HCT116 (cell line): ENCODE measurements at regions not wholly inside any gene's neighbourhood (a gene's known extent, or its start where the extent isn't known, plus 50 kb on each side); places are given as distances from the start of the nearest gene placed in this dataset.

Experiments
- ATAC-seq: fragments of 200-7000 bp; cut with Tn5 transposase; 2 replicates; pipeline ENCODE4 v1.9.1; 2020; ENCODE audit warnings: mild to moderate bottlenecking, moderate library complexity
- BruUV-seq: library from RNA; stranded (reverse); fragments of 400-500 nt; replicated peaks from 2 replicates; lab custom pipeline; 2021; lab: Mats Ljungman, UMichigan
- CTCF ChIA-PET: fragments of 300-600 bp; sonication (Branson Sonifier 250); formaldehyde crosslinking; loops from one replicate; lab custom pipeline; 2021; ENCODE audit warnings: antibody characterized with exemption; lab: Charles Lee
- POLR2A ChIA-PET: fragments of 300-600, 350-600 bp; sonication (Branson Sonifier 250); formaldehyde crosslinking; loops from one replicate; lab custom pipeline; 2021; ENCODE audit warnings: antibody characterized with exemption; lab: Charles Lee
- RAD21 ChIA-PET, 2 experiments: fragments of 300-600 bp; sonication (Branson Sonifier 250); formaldehyde crosslinking; loops; one replicate each; lab custom pipeline; 2023; ENCODE audit warnings: low total read pairs in 2 of 2; ENCODE audit not compliant: uncharacterized antibody in 2 of 2, unreplicated experiment in 2 of 2, low non-redundant PET in 1 of 2; lab: Charles Lee
- DNase-seq: peaks from one replicate; pipeline ENCODE4 v3.0.0-alpha.2; 2010; ENCODE audit warnings: low read depth, low spot score
- H2AFZ ChIP-seq: fragments of 200-600 bp; shearing (Covaris generic), sonication (generic); 2 replicates; pipeline ENCODE4 v1.6.1; 2017; ENCODE audit warnings: low read depth, mixed run types, mixed read lengths, antibody characterized with exemption, low read length; ENCODE audit not compliant: poor library complexity, severe bottlenecking
- H3K27ac ChIP-seq: 2 replicates; pipeline ENCODE4 v1.5.1; 2012; ENCODE audit warnings: low read depth, low read length
- H3K27me3 ChIP-seq: fragments of 200-600 bp; sonication (generic); 2 replicates; pipeline ENCODE4 v1.6.1; 2016; ENCODE audit warnings: mixed run types, low read length, mixed read lengths; ENCODE audit not compliant: insufficient read depth
- H3K36me3 ChIP-seq, 2 experiments: fragments of 200-500 bp in 1 of 2; fragments of 200-600 bp in 1 of 2; sonication (Bioruptor generic) in 1 of 2; sonication (generic) in 1 of 2; 2 replicates each; pipeline versions ENCODE4 v1.5.1 to v1.6.1; 2014 to 2016; ENCODE audit warnings: low read length in 2 of 2, inconsistent platforms in 1 of 2, mixed read lengths in 1 of 2, mixed run types in 1 of 2; ENCODE audit not compliant: insufficient read depth in 2 of 2, control insufficient read depth in 1 of 2
- H3K4me1 ChIP-seq, 2 experiments: fragments of 200-600 bp in 1 of 2; sonication (generic) in 1 of 2; 2 replicates each; pipeline versions ENCODE4 v1.5.1 to v1.6.1; 2012 to 2017; ENCODE audit warnings: low read length in 2 of 2, inconsistent platforms in 1 of 2, mild to moderate bottlenecking in 1 of 2, mixed read lengths in 1 of 2, mixed run types in 1 of 2, moderate library complexity in 1 of 2; ENCODE audit not compliant: insufficient read depth in 2 of 2, control insufficient read depth in 1 of 2
- H3K4me2 ChIP-seq: fragments of 200-600 bp; sonication (generic); 2 replicates; pipeline ENCODE4 v1.6.1; 2017; ENCODE audit warnings: mixed run types, low read length, mixed read lengths
- H3K4me3 ChIP-seq, 2 experiments: fragments of 200-600 bp in 1 of 2; sonication (generic) in 1 of 2; replicated peaks in 1 of 2; 2 replicates each; pipeline ENCODE4 v1.5.1; 2011 to 2016; ENCODE audit warnings: low read length in 2 of 2, control low read depth in 1 of 2, low read depth in 1 of 2, mild to moderate bottlenecking in 1 of 2, mixed read lengths in 1 of 2, mixed run types in 1 of 2
- H3K79me2 ChIP-seq: fragments of 200-600 bp; sonication (generic); 2 replicates; pipeline ENCODE4 v1.6.1; 2017; ENCODE audit warnings: mild to moderate bottlenecking, mixed run types, low read length, moderate library complexity, mixed read lengths; ENCODE audit not compliant: insufficient read depth
- H3K9ac ChIP-seq: fragments of 200-600 bp; sonication (generic); 2 replicates; pipeline ENCODE4 v1.6.1; 2016; ENCODE audit warnings: low read length, mixed read lengths
- H3K9me2 ChIP-seq: fragments of 200-600 bp; sonication (generic), shearing (Covaris generic); 2 replicates; pipeline ENCODE4 v1.6.1; 2017; ENCODE audit warnings: mixed run types, mild to moderate bottlenecking, moderate library complexity; ENCODE audit not compliant: insufficient read depth
- H3K9me3 ChIP-seq, 2 experiments: fragments of 200-500 bp in 1 of 2; fragments of 200-600 bp in 1 of 2; sonication (Bioruptor generic) in 1 of 2; sonication (generic) in 1 of 2; 2 replicates each; pipeline ENCODE4 v1.6.1; 2014 to 2017; ENCODE audit warnings: low read length in 2 of 2, mixed read lengths in 2 of 2, inconsistent platforms in 1 of 2, low read depth in 1 of 2, mild to moderate bottlenecking in 1 of 2, mixed run types in 1 of 2, moderate library complexity in 1 of 2; ENCODE audit not compliant: control insufficient read depth in 1 of 2, insufficient read depth in 1 of 2
- H4K20me1 ChIP-seq: fragments of 200-600 bp; sonication (generic), shearing (Covaris generic); 2 replicates; pipeline ENCODE4 v1.6.1; 2017; ENCODE audit warnings: mixed run types, mild to moderate bottlenecking, moderate library complexity; ENCODE audit not compliant: insufficient read depth
- CEBPB ChIP-seq: IDR thresholded peaks from 2 replicates; pipeline ENCODE4 v1.6.1; 2012; ENCODE audit warnings: low read depth
- CTCF ChIP-seq, 3 experiments: fragments of 200-600 bp in 1 of 3; sonication (generic) in 1 of 3; IDR thresholded peaks in 2 of 3; conservative IDR thresholded peaks in 1 of 3; 2 replicates each; pipeline ENCODE4 v1.5.1; 2012 to 2017; ENCODE audit warnings: low read depth in 2 of 3, low read length in 2 of 3, antibody characterized with exemption in 1 of 3, borderline replicate concordance in 1 of 3, control low read depth in 1 of 3, mild to moderate bottlenecking in 1 of 3, mixed read lengths in 1 of 3, mixed run types in 1 of 3, moderate library complexity in 1 of 3; ENCODE audit not compliant: insufficient read depth in 1 of 3
- EGR1 ChIP-seq: IDR thresholded peaks from 2 replicates; pipeline ENCODE4 v1.6.1; 2012; ENCODE audit warnings: low read depth
- FOSL1 ChIP-seq: IDR thresholded peaks from 2 replicates; pipeline ENCODE4 v1.6.1; 2012; ENCODE audit warnings: low read depth
- POLR2A ChIP-seq: IDR thresholded peaks from 2 replicates; pipeline ENCODE4 v1.7.0; 2011; ENCODE audit warnings: borderline replicate concordance; ENCODE audit not compliant: insufficient read depth, insufficient read length; ENCODE audit errors: extremely low read depth
- SIN3A ChIP-seq: IDR thresholded peaks from 2 replicates; pipeline ENCODE4 v1.6.1; 2012; ENCODE audit warnings: low read depth
- TCF7L2 ChIP-seq: IDR thresholded peaks from 2 replicates; pipeline ENCODE4 v1.7.0; 2011; ENCODE audit warnings: borderline replicate concordance, inconsistent platforms; ENCODE audit not compliant: insufficient read depth, insufficient read length; ENCODE audit errors: extremely low read depth
- ZBTB33 ChIP-seq: IDR thresholded peaks from 2 replicates; pipeline ENCODE4 v1.6.1; 2011; ENCODE audit warnings: mild to moderate bottlenecking, low read length, moderate library complexity; ENCODE audit not compliant: insufficient replicate concordance; ENCODE audit errors: extremely low read depth
- intact Hi-C: fragments of 100-400 bp; cut with micrococcal nuclease; formaldehyde crosslinking; loops from 2 replicates; pipeline ENCODE4 v1.10.0; 2022

GRCh38 chr12:28817524-28817923 lies 331.6 kb upstream of the FAR2 start:
- H4K20me1 ChIP-seq = no peaks in the 10 kb centered on the region
- no peaks in the 10 kb centered on the region for H3K9me2 ChIP-seq
- POLR2A ChIA-PET = no interaction called here
- TF ChIP-seq CTCF (IDR thresholded peaks at IDR 0.05 in 2 of 3, conservative IDR thresholded peaks at IDR 0.05 in 1 of 3; ENCODE audit: borderline replicate concordance in 1 of 3, insufficient read depth in 1 of 3, low read depth in 2 of 3, low read length in 2 of 3) (peak in 1 of 3 experiments; percentile 4; a peak in 1 of 6 replicates), EGR1 (no peak)
- no peaks in the 10 kb centered on the region for H3K79me2 ChIP-seq
- no peak overlapping the region for H3K27ac ChIP-seq
- no peak overlapping the region for H3K4me2 ChIP-seq
- RAD21 ChIA-PET = no interaction called here
- intact Hi-C loops = no loop called here
- H3K9me3 ChIP-seq = no peaks in the 10 kb centered on the region
- no peak overlapping the region for H3K4me3 ChIP-seq
- H3K4me1 ChIP-seq = no peaks in the 10 kb centered on the region
- ATAC-seq (no peak; the same call in 1 of the 2 replicates), DNase-seq (no peak)
- BruUV-seq = no TSS peak
- CTCF ChIA-PET = no interaction called here
- no peaks in the 10 kb centered on the region for H3K36me3 ChIP-seq
- no peak overlapping the region for H3K9ac ChIP-seq
- no peaks in the 10 kb centered on the region for H3K27me3 ChIP-seq
- no peak overlapping the region for H2AFZ ChIP-seq

GRCh38 chr12:28824193-28824846 lies 324.8 kb upstream of the FAR2 start:
- no peak for DNase-seq
- intact Hi-C loops = no loop called here
- POLR2A ChIA-PET = no interaction called here

More at GRCh38 chr12:28824193-28824846, 324.8 kb upstream of the FAR2 start:
- Histone ChIP-seq H3K36me3 (no peaks in the 10 kb centered on the region), H3K79me2 (no peaks in the 10 kb centered on the region), H3K9ac (no peak overlapping the region), H3K4me3 (no peak overlapping the region), H3K27ac (no peak overlapping the region), H3K4me2 (no peak overlapping the region), H3K27me3 (no peaks in the 10 kb centered on the region), H3K9me3 (no peaks in the 10 kb centered on the region), H2AFZ (no peak overlapping the region), H3K4me1 (no peaks in the 10 kb centered on the region), H4K20me1 (no peaks in the 10 kb centered on the region), H3K9me2 (no peaks in the 10 kb centered on the region)
- no peak for ATAC-seq
- no TSS peak for BruUV-seq
- CTCF ChIA-PET = no interaction called here
- TF ChIP-seq TCF7L2 = no peak
- TF ChIP-seq CTCF (IDR thresholded peaks at IDR 0.05 in 2 of 3, conservative IDR thresholded peaks at IDR 0.05 in 1 of 3; ENCODE audit: borderline replicate concordance in 1 of 3, insufficient read depth in 1 of 3, low read depth in 2 of 3, low read length in 2 of 3) = no peak
- TF ChIP-seq POLR2A = no peak
- no peak for TF ChIP-seq CEBPB
- no peak for TF ChIP-seq ZBTB33
- TF ChIP-seq FOSL1 = no peak
- TF ChIP-seq SIN3A = no peak
- RAD21 ChIA-PET = no interaction called here
